Natural killer cell (primary cell): ENCODE measurements at regions not wholly inside any gene's neighbourhood (a gene's known extent, or its start where the extent isn't known, plus 50 kb on each side); places are given as distances from the start of the nearest gene placed in this dataset.

Experiments used
- ATAC-seq, 3 donors: fragments of 150-1000 bp in 2 of 3; fragments of 200-7000 bp in 1 of 3; cut with Tn5 transposase; 1 replicate in 1 of 3; 2 replicates in 2 of 3; pipeline ENCODE4 v1.10.0; 2021; ENCODE audit warnings: mild to moderate bottlenecking in 2 of 3, moderate library complexity in 2 of 3
- DNase-seq, 2 donors: peaks; one replicate each; pipeline versions ENCODE4 v3.0.0 to v3.0.0-alpha.2; 2013 to 2021; ENCODE audit warnings: mixed read lengths in 1 of 2
- H3K27ac ChIP-seq: one replicate; pipeline ENCODE4 v1.5.1; 2013; ENCODE audit warnings: mild to moderate bottlenecking, low read length
- H3K27me3 ChIP-seq: one replicate; pipeline ENCODE4 v1.6.1; 2013; ENCODE audit warnings: low read length; ENCODE audit not compliant: control insufficient read depth, insufficient read depth
- H3K36me3 ChIP-seq: one replicate; pipeline ENCODE4 v1.6.1; 2013; ENCODE audit warnings: low read length; ENCODE audit not compliant: control insufficient read depth, insufficient read depth
- H3K4me1 ChIP-seq: one replicate; pipeline ENCODE4 v1.6.1; 2013; ENCODE audit warnings: low read length; ENCODE audit not compliant: control insufficient read depth, insufficient read depth
- H3K4me3 ChIP-seq: one replicate; pipeline ENCODE4 v1.5.1; 2013; ENCODE audit warnings: low read length
- H3K9me3 ChIP-seq: one replicate; pipeline ENCODE4 v1.6.1; 2013; ENCODE audit warnings: low read length; ENCODE audit not compliant: control insufficient read depth, insufficient read depth
- H3K27ac Mint-ChIP-seq, 2 donors: one replicate each; pipeline ENCODE4 v1.8.0; 2022; ENCODE audit warnings: mild to moderate bottlenecking in 2 of 2, mixed read lengths in 2 of 2, moderate library complexity in 1 of 2
- H3K27me3 Mint-ChIP-seq, 2 donors: one replicate each; pipeline ENCODE4 v1.8.0; 2022; ENCODE audit warnings: low read depth in 2 of 2, mixed read lengths in 2 of 2
- H3K36me3 Mint-ChIP-seq: one replicate; pipeline ENCODE4 v1.8.0; 2022; ENCODE audit warnings: mixed read lengths
- H3K4me1 Mint-ChIP-seq, 2 donors: one replicate each; pipeline ENCODE4 v1.8.0; 2022; ENCODE audit warnings: mixed read lengths in 2 of 2
- H3K4me3 Mint-ChIP-seq: one replicate; pipeline ENCODE4 v1.8.0; 2022; ENCODE audit warnings: mild to moderate bottlenecking, moderate library complexity, mixed read lengths
- H3K9me3 Mint-ChIP-seq, 2 donors: one replicate each; pipeline ENCODE4 v1.8.0; 2022; ENCODE audit warnings: mixed read lengths in 2 of 2
- CTCF ChIP-seq: fragments of 200-600 bp; IDR thresholded peaks from one replicate; pipeline ENCODE4 v1.8.0; 2022; ENCODE audit warnings: antibody characterized with exemption
- WGBS: methylation state at CpG from one replicate; pipeline ENCODE4 v1.1.7; 2013; ENCODE audit warnings: missing lambda C conversion rate; ENCODE audit not compliant: insufficient coverage; 5-methylcytosine and 5-hydroxymethylcytosine counted together
- intact Hi-C: fragments of 100-400 bp; cut with micrococcal nuclease; formaldehyde crosslinking; loops from one replicate; pipeline ENCODE4 v1.14.2; 2022

DNA sequence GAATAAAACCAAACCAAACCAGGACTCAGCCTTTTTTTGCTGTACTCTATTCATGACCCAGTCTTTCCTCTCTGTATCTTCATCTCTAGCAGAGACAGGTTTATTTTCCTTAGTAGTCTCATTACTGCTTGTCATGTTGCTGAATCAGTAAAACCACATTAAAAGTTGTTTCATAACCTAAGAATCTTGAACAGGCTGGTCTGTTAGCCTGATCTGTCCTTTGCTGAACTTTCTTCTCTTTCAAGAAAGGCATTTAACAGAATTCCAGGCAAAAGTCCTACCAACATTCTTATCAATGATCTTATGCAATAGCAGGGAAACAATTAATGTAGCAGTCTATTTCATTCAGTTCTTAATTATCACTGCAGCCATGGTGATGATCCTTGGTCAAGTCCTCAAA, 197.7 kb downstream of the CASP12 start:
- Histone ChIP-seq H3K4me3 (no peak overlapping the region), H3K27ac (no peak overlapping the region), H3K36me3 (no peaks in the 10 kb centered on the region), H3K9me3 (no peaks in the 10 kb centered on the region), H3K27me3 (no peaks in the 10 kb centered on the region), H3K4me1 (peaks cover 7% of the 10 kb centered on the region)
- no peak for TF ChIP-seq CTCF
- Mint-ChIP-seq H3K27ac (no peak overlapping the region), H3K36me3 (no peaks in the 10 kb centered on the region), H3K4me1 (peaks cover 23% of the 10 kb centered on the region in 2 donors), H3K4me3 (no peak overlapping the region), H3K27me3 (no peaks in the 10 kb centered on the region), H3K9me3 (no peaks in the 10 kb centered on the region)
- ATAC-seq (no peak), DNase-seq (peak in 1 of 2 donors; percentile 35)
- intact Hi-C loops: loop anchor here (10.0 kb wide), 2 partner anchors 174 to 344 kb away; partner anchors contain the start of gene CARD16

- H3K4me3 Mint-ChIP-seq: no peak overlapping the region
- H3K36me3 Mint-ChIP-seq: no peaks in the 10 kb centered on the region
- no peaks in the 10 kb centered on the region for H3K27me3 Mint-ChIP-seq
- H3K27ac ChIP-seq: no peak overlapping the region
- H3K4me1 ChIP-seq: peaks cover 6% of the 10 kb centered on the region
- H3K9me3 Mint-ChIP-seq: no peaks in the 10 kb centered on the region
- H3K9me3 ChIP-seq: no peaks in the 10 kb centered on the region
- no peak overlapping the region for H3K4me3 ChIP-seq
- H3K4me1 Mint-ChIP-seq: peaks cover 16 to 17% of the 10 kb centered on the region in 2 donors
- intact Hi-C loops: loop anchor here (10.0 kb wide), 2 partner anchors 175 to 345 kb away; partner anchors contain the start of gene CARD16
- no peak for TF ChIP-seq CTCF
- no peak for ATAC-seq
- no peak for DNase-seq
- H3K27ac Mint-ChIP-seq: no peak overlapping the region
- no peaks in the 10 kb centered on the region for H3K36me3 ChIP-seq
- H3K27me3 ChIP-seq: no peaks in the 10 kb centered on the region
Observed at GRCh38 chr11:104699981-104700380, 198.3 kb downstream of the CASP12 start.

DNA sequence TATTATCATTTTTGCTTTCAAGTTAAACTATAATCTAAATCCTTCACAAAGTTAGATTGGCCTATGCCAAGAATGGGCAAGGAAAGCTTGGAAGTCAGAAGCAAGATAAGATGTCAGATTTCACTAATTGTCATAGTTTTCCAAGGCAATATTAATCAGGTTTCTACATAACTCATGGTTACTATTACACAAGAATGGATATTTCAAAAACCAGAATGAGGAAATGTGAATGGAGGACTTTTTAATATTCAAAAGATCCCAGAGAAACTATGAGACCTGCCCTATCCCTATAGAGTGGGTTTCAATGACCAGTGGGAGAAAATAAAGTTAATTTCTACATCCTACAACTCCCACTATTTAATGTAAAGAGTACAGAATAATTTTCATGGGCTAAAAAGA, 203.2 kb downstream of the CASP12 start:
- H3K36me3 Mint-ChIP-seq: no peaks in the 10 kb centered on the region
- no peak overlapping the region for H3K27ac Mint-ChIP-seq
- no peaks in the 10 kb centered on the region for H3K9me3 Mint-ChIP-seq
- Histone ChIP-seq H3K27ac (no peak overlapping the region), H3K27me3 (no peaks in the 10 kb centered on the region), H3K4me3 (no peak overlapping the region), H3K9me3 (no peaks in the 10 kb centered on the region), H3K4me1 (no peaks in the 10 kb centered on the region), H3K36me3 (no peaks in the 10 kb centered on the region)
- H3K4me1 Mint-ChIP-seq: peaks cover 5 to 12% of the 10 kb centered on the region in 2 donors
- no peak for DNase-seq
- intact Hi-C loops: no loop called here
- ATAC-seq: no peak
- H3K4me3 Mint-ChIP-seq: no peak overlapping the region
- no peak for TF ChIP-seq CTCF
- H3K27me3 Mint-ChIP-seq: no peaks in the 10 kb centered on the region

DNA sequence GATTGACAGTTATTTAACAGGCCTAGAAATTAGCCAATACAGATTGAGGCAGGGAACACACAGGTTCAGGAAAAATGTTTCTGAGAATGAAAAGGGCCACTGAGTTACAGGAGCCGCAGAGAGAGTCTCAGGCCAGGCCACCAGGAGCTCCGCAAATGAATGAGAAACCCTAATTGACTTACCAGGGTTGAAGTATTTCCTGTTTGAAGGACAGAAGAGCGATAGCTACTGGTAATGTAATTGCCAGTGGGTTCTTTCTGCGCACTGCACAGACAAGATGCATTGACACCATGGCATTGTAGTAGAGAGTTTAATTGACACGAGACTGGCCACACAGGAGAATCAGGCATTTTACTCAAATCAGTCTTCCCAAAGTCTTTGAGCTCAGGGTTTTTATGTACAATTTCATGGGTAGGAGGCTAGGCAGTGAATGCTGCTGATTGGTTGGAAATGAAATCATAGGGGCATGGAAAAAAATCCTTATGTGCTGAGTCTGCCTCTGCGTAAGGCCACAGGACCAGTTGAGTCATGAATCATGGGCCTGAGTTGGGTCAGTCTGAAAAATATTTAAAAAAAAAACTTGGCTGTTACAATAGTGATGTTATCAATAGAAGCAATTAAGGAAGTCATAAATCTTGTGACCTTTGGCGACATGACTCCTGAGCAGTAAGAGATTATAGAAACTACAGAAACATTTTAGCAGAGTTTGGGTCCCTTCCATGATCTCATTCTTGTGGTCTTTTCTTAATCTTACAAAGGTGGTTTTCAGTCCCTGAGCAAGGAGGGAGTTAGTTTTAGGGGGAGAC, 203.8 kb downstream of the CASP12 start:
- no peak for ATAC-seq
- H3K27ac ChIP-seq: no peak overlapping the region
- H3K36me3 Mint-ChIP-seq: no peaks in the 10 kb centered on the region
- H3K36me3 ChIP-seq: no peaks in the 10 kb centered on the region
- no peak overlapping the region for H3K4me3 ChIP-seq
- no peak for TF ChIP-seq CTCF
- H3K4me1 Mint-ChIP-seq: peaks cover 5 to 12% of the 10 kb centered on the region in 2 donors
- H3K27me3 Mint-ChIP-seq: no peaks in the 10 kb centered on the region
- H3K9me3 Mint-ChIP-seq: no peaks in the 10 kb centered on the region
- DNase-seq: no peak
- intact Hi-C loops: no loop called here
- no peaks in the 10 kb centered on the region for H3K27me3 ChIP-seq
- WGBS: 88% methylated on average over 7 of the region's 7 CpGs
- no peak overlapping the region for H3K4me3 Mint-ChIP-seq
- H3K27ac Mint-ChIP-seq: no peak overlapping the region
- H3K4me1 ChIP-seq: no peaks in the 10 kb centered on the region
- no peaks in the 10 kb centered on the region for H3K9me3 ChIP-seq
